HAP-1 (cell line): ENCODE measurements at regions not wholly inside any gene's neighbourhood (a gene's known extent, or its start where the extent isn't known, plus 50 kb on each side); places are given as distances from the start of the nearest gene placed in this dataset.
A peak's percentile ranks its signal among the peaks of the same experiment; 100 is the strongest.
"Not testable (repeated sequence)": the region's sequence is repeated elsewhere in the genome, so short reads cannot be mapped to it uniquely, and the experiment has no call there.

Experiments
- DNase-seq, 2 experiments: peaks; one replicate each; pipeline ENCODE4 v3.0.0-alpha.2; 2016 to 2020; ENCODE audit warnings: low spot score in 2 of 2
- H3K27me3 ChIP-seq: fragments of 250-450 bp; sonication (Bioruptor Pico); 2 replicates; pipeline ENCODE4 v1.5.1; 2020; ENCODE audit warnings: low read depth, mild to moderate bottlenecking, moderate library complexity
- H3K36me3 ChIP-seq: fragments of 250-450 bp; sonication (Bioruptor Pico); replicated peaks from 2 replicates; pipeline ENCODE4 v1.5.1; 2020; ENCODE audit warnings: mild to moderate bottlenecking
- H3K4me1 ChIP-seq: fragments of 250-450 bp; sonication (Bioruptor Pico); 2 replicates; pipeline ENCODE4 v1.5.1; 2020; ENCODE audit warnings: mild to moderate bottlenecking
- H3K4me3 ChIP-seq: fragments of 250-450 bp; sonication (Bioruptor Pico); 2 replicates; pipeline ENCODE4 v1.5.1; 2020; ENCODE audit warnings: mild to moderate bottlenecking, moderate library complexity
- H3K9me3 ChIP-seq: fragments of 250-450 bp; sonication (Bioruptor Pico); 2 replicates; pipeline ENCODE4 v1.5.1; 2020; ENCODE audit warnings: mild to moderate bottlenecking, moderate library complexity
- in situ Hi-C: fragments of 300-500 bp; cut with MboI; formaldehyde crosslinking; loops from 3 replicates; pipeline ENCODE4 v1.14.3; 2020; ENCODE audit warnings: low sequenced_read_pairs, inconsistent platforms, mixed read lengths

DNA sequence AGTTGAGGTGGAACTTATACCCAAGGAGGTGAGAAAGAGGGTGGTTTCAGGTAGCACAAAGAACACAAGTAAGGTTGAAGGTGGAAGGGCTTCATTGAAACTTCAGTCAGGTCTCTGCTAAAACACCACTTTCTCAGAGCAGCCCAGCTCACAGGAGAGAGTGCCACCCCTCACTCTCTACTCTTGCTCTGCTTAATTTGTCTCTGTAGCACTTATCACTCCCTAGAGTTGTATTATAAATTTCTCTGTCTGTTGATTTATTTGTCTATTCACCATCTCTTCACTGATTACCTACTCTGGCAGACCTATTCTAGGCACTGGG, 353.8 kb upstream of the CNR1 start:
- Histone ChIP-seq H3K9me3 (no peaks in the 10 kb centered on the region), H3K4me1 (no peaks in the 10 kb centered on the region), H3K36me3 (no peaks in the 10 kb centered on the region), H3K27me3 (no peaks in the 10 kb centered on the region), H3K4me3 (no peak overlapping the region)
- in situ Hi-C loops, result no loop called here
- no peak for DNase-seq

DNA sequence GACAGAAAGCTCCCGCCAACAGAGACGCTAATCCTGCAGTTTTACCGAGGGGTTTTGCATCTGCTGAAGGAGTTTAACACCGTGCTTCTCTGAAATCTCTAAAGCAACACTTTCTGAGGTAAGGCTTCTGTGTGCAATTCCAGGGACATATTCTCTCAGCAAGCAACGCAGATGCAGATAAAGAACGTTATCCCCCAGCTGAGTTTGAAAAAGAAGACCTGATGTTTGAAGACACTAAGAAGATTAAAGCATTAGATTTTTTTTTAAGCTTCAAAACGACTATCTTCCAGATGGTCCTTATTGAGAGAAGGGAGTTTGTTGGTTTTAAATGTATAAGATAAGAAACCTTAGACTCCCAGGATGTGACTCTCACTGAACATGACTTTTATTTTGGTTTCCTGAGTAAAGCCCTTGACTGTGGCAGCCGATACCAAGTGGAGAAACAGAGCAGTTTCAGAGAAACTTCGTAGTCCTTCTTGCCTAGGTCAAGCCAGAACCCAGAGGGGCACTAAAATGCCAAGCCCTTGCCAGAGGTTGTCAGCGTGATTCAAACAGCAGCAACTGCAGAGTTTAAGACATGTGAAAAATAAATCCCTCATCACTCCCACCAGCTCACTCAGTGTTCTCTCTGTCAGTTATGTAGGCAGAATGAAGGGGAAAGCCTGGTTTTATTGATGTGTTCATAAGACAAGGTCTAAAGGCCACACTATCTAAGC, 353.3 kb upstream of the CNR1 start:
- H3K27me3 ChIP-seq, result no peaks in the 10 kb centered on the region
- H3K4me1 ChIP-seq, result no peaks in the 10 kb centered on the region
- no peaks in the 10 kb centered on the region for H3K9me3 ChIP-seq
- in situ Hi-C loops, result no loop called here
- no peaks in the 10 kb centered on the region for H3K36me3 ChIP-seq
- no peak for DNase-seq
- H3K4me3 ChIP-seq, result no peak overlapping the region

DNA sequence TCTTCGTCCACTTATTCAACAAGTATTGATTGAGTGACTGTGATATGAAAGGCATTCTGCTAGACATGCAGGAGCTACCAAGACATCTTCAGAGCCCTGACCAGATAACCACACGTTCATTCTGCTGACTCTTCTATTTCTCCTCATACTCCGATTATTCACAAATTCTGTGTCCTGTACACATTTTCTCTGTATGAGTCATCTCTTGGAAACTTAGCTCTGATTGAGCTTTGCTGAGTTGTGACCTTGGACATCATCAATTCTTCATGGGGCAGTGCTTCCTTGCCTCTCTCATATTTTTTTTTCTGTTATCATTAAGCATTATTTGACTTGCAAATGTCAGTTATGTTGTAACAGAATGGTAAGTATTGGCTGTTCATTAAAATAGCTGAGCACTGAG, 351.6 kb upstream of the CNR1 start:
- no peaks in the 10 kb centered on the region for H3K9me3 ChIP-seq
- H3K4me1 ChIP-seq, result no peaks in the 10 kb centered on the region
- no peak overlapping the region for H3K4me3 ChIP-seq
- H3K36me3 ChIP-seq, result no peaks in the 10 kb centered on the region
- no peaks in the 10 kb centered on the region for H3K27me3 ChIP-seq
- DNase-seq, result no peak
- in situ Hi-C loops, result no loop called here

DNA sequence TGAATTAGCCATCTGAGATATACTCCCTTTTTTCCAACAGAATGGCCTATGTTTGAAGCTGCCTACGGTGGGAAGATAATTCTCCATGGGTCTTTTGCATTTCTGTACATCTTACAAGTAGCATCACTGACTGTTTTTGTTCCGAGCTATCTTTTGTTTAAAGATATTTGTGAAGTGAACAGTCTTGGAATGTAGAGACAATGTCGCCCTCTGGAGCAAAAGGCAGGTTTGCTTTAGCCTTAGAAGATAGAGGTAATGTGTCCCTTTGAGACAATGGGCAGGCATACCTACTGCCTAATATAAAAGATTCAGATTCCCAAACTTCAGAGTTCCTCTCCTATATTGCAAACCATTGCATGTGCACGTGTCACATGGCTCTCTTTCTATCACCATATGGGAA, 347.8 kb upstream of the CNR1 start:
- in situ Hi-C loops, result no loop called here

DNA sequence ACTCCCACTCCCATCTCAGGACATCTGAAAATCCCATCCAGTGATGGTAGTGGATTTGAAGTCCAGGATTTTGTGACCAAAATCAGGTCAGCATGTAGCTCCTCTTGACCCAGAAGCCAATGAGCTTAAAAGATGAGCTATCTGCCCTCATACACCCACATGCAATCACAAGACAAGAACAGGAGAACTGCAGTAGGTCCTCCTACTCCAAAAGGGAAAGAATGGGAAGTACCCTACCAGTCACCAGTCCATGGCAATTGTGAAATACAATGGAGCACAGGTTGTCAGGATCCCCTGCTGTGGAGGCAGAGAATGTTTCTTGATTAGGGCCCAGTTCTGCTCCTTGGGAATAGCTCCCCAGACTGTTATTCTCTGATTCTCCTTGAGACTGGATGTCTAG, 347.3 kb upstream of the CNR1 start:
- H3K4me1 ChIP-seq, result no peaks in the 10 kb centered on the region
- no peaks in the 10 kb centered on the region for H3K9me3 ChIP-seq
- in situ Hi-C loops, result no loop called here
- H3K27me3 ChIP-seq, result no peaks in the 10 kb centered on the region
- H3K4me3 ChIP-seq, result no peak overlapping the region
- DNase-seq, result no peak
- no peaks in the 10 kb centered on the region for H3K36me3 ChIP-seq

More for the DNA sequence above, 347.8 kb upstream of the CNR1 start:
- no peak for DNase-seq
- H3K36me3 ChIP-seq, result no peaks in the 10 kb centered on the region
- no peaks in the 10 kb centered on the region for H3K27me3 ChIP-seq
- no peaks in the 10 kb centered on the region for H3K9me3 ChIP-seq
- H3K4me1 ChIP-seq, result no peaks in the 10 kb centered on the region
- no peak overlapping the region for H3K4me3 ChIP-seq

DNA sequence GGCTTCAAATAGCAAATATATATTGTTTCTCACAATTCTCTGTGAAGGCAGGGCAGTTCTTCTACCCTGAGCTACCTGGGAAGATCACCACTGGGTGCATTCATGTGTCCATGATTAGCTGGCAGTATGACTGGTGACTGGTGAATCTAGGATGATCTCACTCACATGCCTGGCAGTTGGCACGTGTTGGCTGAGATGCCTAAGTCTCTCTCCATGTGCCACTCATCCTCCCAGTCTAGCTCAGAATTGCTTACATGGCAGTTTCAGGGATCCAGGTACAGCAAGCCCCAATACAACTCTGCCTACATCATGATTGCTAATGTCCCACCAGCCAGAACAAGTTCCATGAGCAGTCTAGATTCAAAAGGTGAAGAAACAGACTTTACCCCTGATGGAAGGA, 346.8 kb upstream of the CNR1 start:
- Histone ChIP-seq H3K4me1 (no peaks in the 10 kb centered on the region), H3K9me3 (no peaks in the 10 kb centered on the region), H3K27me3 (no peaks in the 10 kb centered on the region), H3K4me3 (no peak overlapping the region), H3K36me3 (no peaks in the 10 kb centered on the region)
- in situ Hi-C loops, result no loop called here
- no peak for DNase-seq

DNA sequence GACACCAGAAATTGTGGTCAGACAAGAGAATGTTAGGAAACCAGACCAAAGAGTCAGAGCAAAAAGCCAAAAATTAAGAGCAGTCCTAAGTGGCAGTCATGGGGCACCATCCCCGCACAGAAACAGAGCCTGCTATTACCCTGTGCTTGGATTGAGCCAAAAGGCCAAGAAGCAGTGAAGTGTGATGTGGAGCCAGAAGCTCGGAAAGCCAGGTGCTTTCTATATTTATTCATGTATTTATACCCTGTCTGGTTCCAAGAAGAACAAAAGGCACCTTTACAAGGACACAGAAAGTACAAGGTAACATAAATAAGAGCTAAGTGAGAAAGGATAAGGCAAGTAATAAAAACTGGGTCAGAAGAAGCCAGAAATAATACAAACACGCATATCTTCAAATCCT, 336.2 kb upstream of the CNR1 start:
- Histone ChIP-seq H3K9me3 (0 out of 2 replicates have a peak, but pooled peaks cover 3% of the 10 kb centered on the region), H3K36me3 (no peaks in the 10 kb centered on the region), H3K4me3 (no peak overlapping the region), H3K4me1 (no peaks in the 10 kb centered on the region), H3K27me3 (no peaks in the 10 kb centered on the region)
- in situ Hi-C loops, result no loop called here
- no peak for DNase-seq

DNA sequence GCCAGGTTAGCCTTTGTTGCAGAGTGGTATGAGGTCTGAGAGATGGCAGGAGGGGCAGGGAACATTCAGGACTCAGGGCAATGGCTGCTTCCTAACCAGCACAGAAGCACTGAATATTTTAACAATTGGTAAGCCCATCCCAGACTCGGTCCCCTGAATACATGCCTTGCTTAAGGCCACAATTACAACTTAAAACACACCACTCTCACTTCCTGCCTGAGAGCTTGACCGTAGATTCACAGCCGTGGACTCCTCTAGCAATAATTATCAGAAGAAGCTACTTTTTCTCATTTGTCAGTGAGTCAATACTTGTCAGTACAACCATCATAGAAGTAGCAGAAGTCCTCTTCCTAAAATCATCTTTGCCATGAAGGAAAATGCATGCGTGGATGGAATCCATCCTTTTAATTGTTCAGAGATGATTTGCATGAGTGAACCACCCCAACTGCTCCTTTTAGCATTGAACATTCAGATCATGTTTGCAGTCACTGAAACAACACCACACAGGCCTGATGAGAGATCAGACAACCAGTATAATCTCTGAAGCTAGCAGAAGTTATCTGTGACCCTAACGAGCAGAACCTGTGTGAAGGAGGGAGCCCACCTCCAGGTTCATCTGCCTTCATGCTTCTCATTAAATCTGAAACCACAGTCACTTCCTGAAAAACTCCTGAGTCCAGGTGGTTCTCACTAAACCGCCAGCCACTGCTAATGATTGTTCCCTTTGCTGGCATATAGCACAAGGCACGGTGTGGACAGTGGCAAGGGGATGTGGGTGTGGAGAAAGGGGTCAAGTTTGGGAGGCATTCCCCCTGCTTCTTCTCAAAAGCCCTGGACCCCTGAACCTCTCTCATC, 333.9 kb upstream of the CNR1 start:
- DNase-seq, result no peak
- H3K36me3 ChIP-seq, result no peaks in the 10 kb centered on the region
- H3K4me1 ChIP-seq, result no peaks in the 10 kb centered on the region
- H3K27me3 ChIP-seq, result no peaks in the 10 kb centered on the region
- H3K4me3 ChIP-seq, result no peak overlapping the region
- in situ Hi-C loops, result loop anchor here (25.0 kb wide), 1 partner anchor 563 kb away; no protein-coding TSS in a partner anchor
- 0 out of 2 replicates have a peak, but pooled peaks cover 3% of the 10 kb centered on the region for H3K9me3 ChIP-seq

DNA sequence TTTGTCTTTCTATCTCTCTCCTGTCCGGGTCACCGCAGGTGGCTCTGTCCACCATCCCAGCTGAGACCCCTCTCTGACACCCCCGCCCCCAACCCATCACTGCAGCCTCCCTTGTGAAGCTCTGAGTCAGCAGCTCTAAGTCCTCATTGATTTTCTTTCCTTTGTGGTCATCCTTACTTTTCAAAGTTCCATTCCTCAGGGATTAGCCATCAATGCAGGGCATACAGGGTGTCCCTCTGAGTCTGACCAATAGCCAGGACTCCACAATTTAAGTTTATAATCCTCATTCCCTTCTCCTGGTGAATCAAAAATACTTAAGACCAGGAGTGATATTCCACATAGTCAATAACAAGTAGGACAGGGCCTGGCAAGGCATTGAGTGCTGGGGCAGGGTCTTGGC, 333.3 kb upstream of the CNR1 start:
- in situ Hi-C loops, result loop anchor here (25.0 kb wide), 1 partner anchor 562 kb away; no protein-coding TSS in a partner anchor
- DNase-seq, result no peak
- H3K4me3 ChIP-seq, result no peak overlapping the region

DNA sequence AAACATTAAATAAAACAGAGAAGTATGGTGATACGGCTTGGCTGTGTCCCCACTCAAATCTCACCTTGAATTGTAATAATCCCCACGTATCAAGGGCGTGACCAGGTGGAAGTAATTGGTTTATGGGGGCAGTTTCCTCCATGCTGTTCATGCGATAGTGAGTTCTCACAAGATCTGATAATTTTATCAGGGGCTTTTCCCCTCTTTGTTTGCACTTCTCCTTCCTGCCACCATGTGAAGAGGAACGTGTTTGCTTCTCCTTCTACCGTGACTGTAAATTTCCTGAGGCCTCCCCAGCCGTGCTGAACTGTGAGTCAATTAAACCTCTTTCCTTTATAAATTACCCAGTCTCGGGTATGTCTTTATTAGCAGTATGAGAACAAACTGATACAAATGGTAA, 331.3 kb upstream of the CNR1 start:
- not testable (repeated sequence) for H3K4me3 ChIP-seq, H3K36me3 ChIP-seq, H3K27me3 ChIP-seq, H3K4me1 ChIP-seq, DNase-seq, H3K9me3 ChIP-seq
- in situ Hi-C loops, result loop anchor here (25.0 kb wide), 1 partner anchor 560 kb away; no protein-coding TSS in a partner anchor

More for the DNA sequence above, 333.3 kb upstream of the CNR1 start:
- no peaks in the 10 kb centered on the region for H3K36me3 ChIP-seq
- H3K27me3 ChIP-seq, result no peaks in the 10 kb centered on the region
- 0 out of 2 replicates have a peak, but pooled peaks cover 3% of the 10 kb centered on the region for H3K9me3 ChIP-seq
- H3K4me1 ChIP-seq, result no peaks in the 10 kb centered on the region

DNA sequence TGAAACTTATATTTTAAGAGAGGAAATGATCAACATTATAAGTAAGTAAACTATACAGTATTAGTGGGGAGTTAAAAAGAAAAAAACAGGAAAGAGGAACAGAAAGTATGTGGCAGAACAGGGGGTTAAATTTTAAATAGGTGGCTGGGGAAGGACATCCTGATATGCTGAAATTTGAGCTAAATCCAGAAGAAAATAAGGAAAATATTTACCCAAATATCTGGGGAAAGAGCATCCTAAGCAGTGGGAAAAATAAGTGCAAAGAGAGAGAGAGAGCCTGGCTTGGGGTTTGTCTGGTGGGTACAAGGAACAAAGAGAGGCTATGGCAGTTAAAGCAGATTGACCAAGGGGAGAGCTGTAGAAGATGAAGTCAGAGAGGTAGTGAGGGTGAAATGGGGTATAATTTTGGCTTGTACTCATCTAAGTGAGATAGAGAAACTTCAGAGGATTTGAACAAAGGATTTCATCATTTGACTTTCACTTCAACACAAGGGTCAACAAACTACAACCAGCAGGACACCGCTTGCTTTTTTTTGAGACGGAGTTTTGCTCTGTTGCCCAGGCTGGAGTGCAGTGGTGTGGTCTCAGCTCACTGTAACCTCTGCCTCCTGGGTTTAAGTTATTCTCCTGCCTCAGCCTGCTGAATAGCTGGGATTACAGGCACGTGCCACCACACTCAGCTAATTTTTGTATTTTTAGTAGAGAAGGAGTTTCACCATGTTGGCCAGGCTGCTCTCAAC, 328.4 kb upstream of the CNR1 start:
- no peak overlapping the region for H3K4me3 ChIP-seq
- H3K27me3 ChIP-seq, result no peaks in the 10 kb centered on the region
- no peak for DNase-seq
- no peaks in the 10 kb centered on the region for H3K36me3 ChIP-seq
- in situ Hi-C loops, result loop anchor here (25.0 kb wide), 1 partner anchor 557 kb away; no protein-coding TSS in a partner anchor
- H3K9me3 ChIP-seq, result 0 out of 2 replicates have a peak, but pooled peaks cover 3% of the 10 kb centered on the region
- peaks cover 22% of the 10 kb centered on the region for H3K4me1 ChIP-seq

DNA sequence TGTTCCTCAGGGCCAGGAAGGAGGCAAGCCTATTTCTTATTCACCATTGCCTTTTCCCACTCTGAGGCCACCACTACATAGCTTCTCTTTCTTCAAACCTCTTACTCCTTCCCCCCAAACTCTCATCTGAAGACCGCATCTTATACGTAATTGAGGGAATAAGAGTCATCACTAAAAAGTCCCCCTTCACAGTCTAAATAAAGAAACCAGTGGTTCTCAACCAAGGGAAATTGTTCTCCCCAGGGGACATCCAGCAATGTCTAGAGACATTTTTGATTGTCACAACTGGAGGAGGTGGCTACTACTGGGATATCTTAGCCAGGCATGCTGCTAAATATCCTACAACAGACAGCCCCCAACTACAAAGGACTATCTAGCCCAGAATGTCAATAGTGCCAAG, 327.6 kb upstream of the CNR1 start:
- no peak overlapping the region for H3K4me3 ChIP-seq

DNA sequence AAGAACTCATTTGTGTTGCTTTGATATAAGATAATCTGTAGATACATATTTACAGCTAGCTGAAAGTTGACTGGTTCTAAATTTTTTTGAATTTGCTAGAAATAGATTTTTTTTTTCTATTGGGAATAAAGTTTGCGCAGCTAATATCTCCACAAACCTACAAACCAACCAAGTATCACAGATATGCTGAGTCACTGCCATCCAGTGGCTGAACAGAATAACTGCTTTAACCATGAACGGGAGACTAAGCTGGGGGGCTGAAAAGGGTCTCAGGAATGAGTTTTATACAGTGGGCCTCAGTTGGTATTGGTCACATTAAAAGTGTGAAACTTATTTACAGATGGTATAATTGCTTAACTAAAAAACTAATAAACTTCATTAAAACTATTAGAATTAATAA, 326.7 kb upstream of the CNR1 start:
- Histone ChIP-seq H3K36me3 (no peaks in the 10 kb centered on the region), H3K27me3 (no peaks in the 10 kb centered on the region), H3K4me3 (no peak overlapping the region), H3K9me3 (0 out of 2 replicates have a peak, but pooled peaks cover 3% of the 10 kb centered on the region), H3K4me1 (peaks cover 22% of the 10 kb centered on the region)
- in situ Hi-C loops, result loop anchor here (25.0 kb wide), 1 partner anchor 556 kb away; no protein-coding TSS in a partner anchor
- peak; percentile 40 to 48 for DNase-seq

More for the DNA sequence above, 327.6 kb upstream of the CNR1 start:
- H3K9me3 ChIP-seq, result 0 out of 2 replicates have a peak, but pooled peaks cover 3% of the 10 kb centered on the region
- H3K4me1 ChIP-seq, result peaks cover 22% of the 10 kb centered on the region
- in situ Hi-C loops, result loop anchor here (25.0 kb wide), 1 partner anchor 556 kb away; no protein-coding TSS in a partner anchor
- H3K36me3 ChIP-seq, result no peaks in the 10 kb centered on the region
- DNase-seq, result no peak
- no peaks in the 10 kb centered on the region for H3K27me3 ChIP-seq
